NT2/D1 (cell line): ENCODE measurements at regions not wholly inside any gene's neighbourhood (a gene's known extent, or its start where the extent isn't known, plus 50 kb on each side); places are given as distances from the start of the nearest gene placed in this dataset.

Source experiments
- SUZ12 ChIP-seq: IDR thresholded peaks from 2 replicates; pipeline ENCODE4 v1.6.1; 2011; ENCODE audit not compliant: insufficient read length, insufficient read depth; ENCODE audit errors: extremely low read depth
- YY1 ChIP-seq: IDR thresholded peaks from 2 replicates; pipeline ENCODE4 v1.6.1; 2011; ENCODE audit not compliant: insufficient read length, insufficient read depth
- ZNF274 ChIP-seq: IDR thresholded peaks from 2 replicates; pipeline ENCODE4 v1.6.1; 2011; ENCODE audit warnings: mild to moderate bottlenecking, low read depth, low read length

- TF ChIP-seq ZNF274 (no peak), YY1 (no peak), SUZ12 (no peak)
Measured at GRCh38 chr5:175803254-175803653, 68.1 kb upstream of the CPLX2 start.
